Uterus (tissue), 3 donors: ENCODE measurements at regions not wholly inside any gene's neighbourhood (a gene's known extent, or its start where the extent isn't known, plus 50 kb on each side); places are given as distances from the start of the nearest gene placed in this dataset.
A peak's percentile ranks its signal among the peaks of the same experiment; 100 is the strongest.

Experiments
- DNase-seq, 2 donors: peaks; one replicate each; pipeline ENCODE4 v3.0.0-alpha.2; 2019 to 2020
- H3K27ac ChIP-seq, 2 donors: fragments of 200-600 bp; sonication (generic); 1 replicate in 1 of 2; 2 replicates in 1 of 2; pipeline ENCODE4 v1.5.1; 2016 to 2018
- H3K27me3 ChIP-seq, 2 donors: fragments of 200-600 bp; sonication (generic); one replicate each; pipeline ENCODE4 v1.5.1; 2018 to 2019; ENCODE audit warnings: control low read depth in 1 of 2
- H3K36me3 ChIP-seq, 2 donors: fragments of 200-600 bp; sonication (generic); one replicate each; pipeline ENCODE4 v1.5.1; 2019; ENCODE audit warnings: control low read depth in 1 of 2
- H3K4me1 ChIP-seq, 2 donors: fragments of 200-600 bp; sonication (generic); one replicate each; pipeline ENCODE4 v1.5.1; 2018 to 2019; ENCODE audit warnings: control low read depth in 1 of 2
- H3K4me3 ChIP-seq, 2 donors: fragments of 200-600 bp; sonication (generic); 1 replicate in 1 of 2; 2 replicates in 1 of 2; pipeline ENCODE4 v1.5.1; 2018 to 2019; ENCODE audit warnings: mild to moderate bottlenecking in 1 of 2
- H3K9me3 ChIP-seq, 2 donors: fragments of 200-600 bp; sonication (generic); one replicate each; pipeline ENCODE4 v1.5.1; 2019; ENCODE audit warnings: control low read depth in 1 of 2
- CTCF ChIP-seq, 4 experiments: fragments of 200-600 bp in 2 of 4; fragments of 450-650 bp in 2 of 4; sonication (generic) in 2 of 4; IDR thresholded peaks; one replicate each; pipeline ENCODE4 v1.5.1; 2016 to 2019; ENCODE audit warnings: antibody characterized with exemption in 4 of 4, mild to moderate bottlenecking in 2 of 4, moderate library complexity in 1 of 4
- POLR2A ChIP-seq, 2 donors: fragments of 450-650 bp; IDR thresholded peaks; one replicate each; pipeline ENCODE4 v1.6.1; 2016; ENCODE audit warnings: antibody characterized with exemption in 2 of 2, mild to moderate bottlenecking in 1 of 2, moderate library complexity in 1 of 2
- intact Hi-C: fragments of 100-400 bp; cut with DNase I; formaldehyde crosslinking; loops from one replicate; pipeline ENCODE4 v1.15.1; 2023; ENCODE audit warnings: low total_unique reads
- donor health status: DM: yes; HTN: yes; CAD: no.

GRCh38 chr2:105675841-105676240 lies 68.9 kb upstream of the NCK2 start:
- no peak for DNase-seq
- H3K4me1 ChIP-seq, result no peaks in the 10 kb centered on the region
- TF ChIP-seq CTCF (IDR thresholded peaks at IDR 0.05) (no peak), POLR2A (IDR thresholded peaks at IDR 0.05) (no peak)
- H3K36me3 ChIP-seq, result no peaks in the 10 kb centered on the region
- H3K27ac ChIP-seq, result no peak overlapping the region
- intact Hi-C loops, result no loop called here
- no peak overlapping the region for H3K4me3 ChIP-seq
- no peaks in the 10 kb centered on the region for H3K9me3 ChIP-seq
- H3K27me3 ChIP-seq, result no peaks in the 10 kb centered on the region

- no peak for DNase-seq
- intact Hi-C loops, result no loop called here
Observed at GRCh38 chr2:105674859-105675541, 69.7 kb upstream of the NCK2 start.

GRCh38 chr2:105674401-105674800 lies 70.3 kb upstream of the NCK2 start:
- Histone ChIP-seq H3K36me3 (no peaks in the 10 kb centered on the region), H3K9me3 (no peaks in the 10 kb centered on the region), H3K4me3 (no peak overlapping the region), H3K27ac (no peak overlapping the region), H3K4me1 (no peaks in the 10 kb centered on the region), H3K27me3 (no peaks in the 10 kb centered on the region)
- TF ChIP-seq CTCF (IDR thresholded peaks at IDR 0.05) (no peak), POLR2A (IDR thresholded peaks at IDR 0.05) (no peak)
- intact Hi-C loops, result no loop called here
- DNase-seq, result peak in 1 of 2 donors; percentile 19

More at GRCh38 chr2:105674859-105675541, 69.7 kb upstream of the NCK2 start:
- no peaks in the 10 kb centered on the region for H3K4me1 ChIP-seq
- no peak for TF ChIP-seq POLR2A (IDR thresholded peaks at IDR 0.05)
- no peak for TF ChIP-seq CTCF (IDR thresholded peaks at IDR 0.05)
- H3K36me3 ChIP-seq, result no peaks in the 10 kb centered on the region
- H3K27me3 ChIP-seq, result no peaks in the 10 kb centered on the region
- no peaks in the 10 kb centered on the region for H3K9me3 ChIP-seq
- H3K27ac ChIP-seq, result no peak overlapping the region
- H3K4me3 ChIP-seq, result no peak overlapping the region

DNA sequence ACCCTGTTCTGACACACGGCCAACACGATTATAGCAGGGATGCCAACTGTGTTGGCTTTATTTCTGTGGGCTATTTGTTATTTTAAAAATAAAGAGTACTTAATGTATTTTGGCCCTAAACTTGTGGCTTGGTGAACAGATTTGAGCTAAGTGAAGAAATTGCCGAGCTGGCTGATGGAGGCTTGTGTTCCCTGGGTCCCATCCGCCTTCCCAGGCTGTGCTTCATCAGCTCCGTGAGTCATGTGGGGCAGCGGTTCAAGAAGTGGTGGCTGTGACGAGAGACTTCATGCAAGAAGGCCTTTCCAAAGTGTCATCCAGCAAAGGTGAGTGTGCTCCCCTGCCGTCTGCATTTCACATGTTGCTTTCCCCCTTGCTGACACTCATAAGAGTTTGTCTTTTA lies 73.6 kb upstream of the NCK2 start:
- TF ChIP-seq CTCF (IDR thresholded peaks at IDR 0.05) (no peak), POLR2A (IDR thresholded peaks at IDR 0.05) (no peak)
- intact Hi-C loops, result no loop called here
- Histone ChIP-seq H3K36me3 (no peaks in the 10 kb centered on the region), H3K4me1 (no peaks in the 10 kb centered on the region), H3K4me3 (no peak overlapping the region), H3K9me3 (no peaks in the 10 kb centered on the region), H3K27ac (no peak overlapping the region), H3K27me3 (no peaks in the 10 kb centered on the region)
- DNase-seq, result peak in 1 of 2 donors; percentile 24

- H3K27me3 ChIP-seq, result no peaks in the 10 kb centered on the region
- intact Hi-C loops, result no loop called here
- DNase-seq, result no peak
- no peaks in the 10 kb centered on the region for H3K4me1 ChIP-seq
- no peak overlapping the region for H3K4me3 ChIP-seq
- peaks cover 0 to 6% of the 10 kb centered on the region in 2 donors for H3K9me3 ChIP-seq
- TF ChIP-seq CTCF (IDR thresholded peaks at IDR 0.05), result no peak
- no peak for TF ChIP-seq POLR2A (IDR thresholded peaks at IDR 0.05)
- no peaks in the 10 kb centered on the region for H3K36me3 ChIP-seq
- H3K27ac ChIP-seq, result no peak overlapping the region
Observed at GRCh38 chr2:105669384-105669891, 75.3 kb upstream of the NCK2 start.
